ENCODE measurements at regions not wholly inside any gene's neighbourhood (a gene's known extent, or its start where the extent isn't known, plus 50 kb on each side); places are given as distances from the start of the nearest gene placed in this dataset.

GRCh38 chr14:26174395-26174794 is 423.4 kb downstream of the NOVA1 start:
- H3K4me2 ChIP-seq = no peak overlapping the region
- 3% methylated on average over 2 of the region's 2 CpGs for WGBS (ENCODE audit: missing lambda C conversion rate)
- POLR2A ChIA-PET = no interaction called here
- no peak overlapping the region for H3K4me3 ChIP-seq
- ATAC-seq = no peak
- no peak overlapping the region for H3K27ac ChIP-seq
- H3K4me1 ChIP-seq = no peaks in the 10 kb centered on the region
- CTCF ChIA-PET = interaction anchor here (0.8 kb wide), 1 partner anchor 11 kb away, joined by 5 read pairs; no protein-coding TSS in a partner anchor
- FAIRE-seq = no peak
- no peak for DNase-seq (ENCODE audit: low read depth in 1 of 2, low spot score in 1 of 2)
- no peaks in the 10 kb centered on the region for H3K9me3 ChIP-seq
- TF ChIP-seq MAFK (IDR thresholded peaks at IDR 0.05; ENCODE audit: partially characterized antibody) (no peak), NR3C1 (IDR thresholded peaks at IDR 0.05) (no peak), CBX8 (IDR thresholded peaks at IDR 0.05) (no peak), JUN (IDR thresholded peaks at IDR 0.05) (no peak), KDM1A (IDR thresholded peaks at IDR 0.05; ENCODE audit: low read depth) (no peak)

DNA sequence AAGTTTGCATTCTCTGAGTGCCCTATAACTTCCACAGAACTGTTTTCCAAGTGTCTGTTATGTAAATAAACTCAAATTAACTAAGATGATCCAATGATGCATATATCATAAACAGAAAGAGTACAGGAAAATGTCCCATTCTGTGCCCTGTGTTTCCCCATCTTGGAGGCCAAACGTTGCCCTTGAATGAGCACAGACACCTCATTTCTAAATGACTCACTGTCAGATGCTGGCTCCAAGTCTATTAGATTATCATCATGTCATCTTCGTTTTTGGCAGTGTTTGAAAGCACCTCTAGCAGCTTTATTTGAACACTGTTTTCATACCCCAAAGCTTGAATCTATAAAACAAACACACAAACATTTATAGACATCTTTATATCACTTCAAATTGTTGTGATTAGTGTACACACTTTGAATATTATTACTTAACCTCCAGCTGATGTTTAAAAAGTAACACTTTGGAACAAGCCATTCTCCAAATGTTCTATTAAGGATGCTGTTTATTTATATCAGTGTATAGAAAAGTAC is 424.2 kb downstream of the NOVA1 start:
- ATAC-seq = no peak
- Histone ChIP-seq H3K9me3 (no peaks in the 10 kb centered on the region), H3K4me1 (no peaks in the 10 kb centered on the region), H3K27ac (no peak overlapping the region), H3K4me3 (no peak overlapping the region), H3K4me2 (no peak overlapping the region)
- no peak for FAIRE-seq
- ChIA-PET POLR2A (no interaction called here), CTCF (no interaction called here)
- WGBS (ENCODE audit: missing lambda C conversion rate) = 4% methylated on average over 2 of the region's 2 CpGs
- no peak for TF ChIP-seq SREBF2 (IDR thresholded peaks at IDR 0.05)
- TF ChIP-seq RAD21 (conservative IDR thresholded peaks at IDR 0.05 in 1 of 2, IDR thresholded peaks at IDR 0.05 in 1 of 2) = no peak
- TF ChIP-seq KDM1A (IDR thresholded peaks at IDR 0.05; ENCODE audit: low read depth) = no peak
- TF ChIP-seq, protein P1, sequence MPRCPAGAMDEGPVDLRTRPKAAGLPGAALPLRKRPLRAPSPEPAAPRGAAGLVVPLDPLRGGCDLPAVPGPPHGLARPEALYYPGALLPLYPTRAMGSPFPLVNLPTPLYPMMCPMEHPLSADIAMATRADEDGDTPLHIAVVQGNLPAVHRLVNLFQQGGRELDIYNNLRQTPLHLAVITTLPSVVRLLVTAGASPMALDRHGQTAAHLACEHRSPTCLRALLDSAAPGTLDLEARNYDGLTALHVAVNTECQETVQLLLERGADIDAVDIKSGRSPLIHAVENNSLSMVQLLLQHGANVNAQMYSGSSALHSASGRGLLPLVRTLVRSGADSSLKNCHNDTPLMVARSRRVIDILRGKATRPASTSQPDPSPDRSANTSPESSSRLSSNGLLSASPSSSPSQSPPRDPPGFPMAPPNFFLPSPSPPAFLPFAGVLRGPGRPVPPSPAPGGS (IDR thresholded peaks at IDR 0.05) = no peak
- DNase-seq (ENCODE audit: low read depth in 1 of 2, low spot score in 1 of 2) = no peak

GRCh38 chr14:26172396-26172795 is 425.4 kb downstream of the NOVA1 start:
- DNase-seq (ENCODE audit: low read depth in 1 of 2, low spot score in 1 of 2) (no peak), ATAC-seq (no peak), FAIRE-seq (no peak)
- H3K9me3 ChIP-seq = no peaks in the 10 kb centered on the region
- ChIA-PET POLR2A (no interaction called here), CTCF (no interaction called here)
- H3K4me3 ChIP-seq = no peak overlapping the region
- H3K27ac ChIP-seq = no peak overlapping the region
- TF ChIP-seq FOSB (CRISPR knock-in tag; IDR thresholded peaks at IDR 0.05) = no peak
- no peak for TF ChIP-seq TP53 (CRISPR knock-in tag; IDR thresholded peaks at IDR 0.05)
- TF ChIP-seq POLR2AphosphoS2 (conservative IDR thresholded peaks at IDR 0.05; ENCODE audit: low read length) = no peak
- no peak for TF ChIP-seq RARB (CRISPR knock-in tag; IDR thresholded peaks at IDR 0.05)
- no peak for TF ChIP-seq ATOH8 (CRISPR knock-in tag; IDR thresholded peaks at IDR 0.05; ENCODE audit: low read depth)
- TF ChIP-seq HOXB5 (CRISPR knock-in tag; IDR thresholded peaks at IDR 0.05) = no peak
- no peak for TF ChIP-seq NR3C1 (IDR thresholded peaks at IDR 0.05)
- no peak for TF ChIP-seq RFX5 (IDR thresholded peaks at IDR 0.05)
- TF ChIP-seq SMC3 (IDR thresholded peaks at IDR 0.05) = no peak
- TF ChIP-seq HOXB13 (CRISPR knock-in tag; IDR thresholded peaks at IDR 0.05; ENCODE audit: low read depth) = no peak
- no peak for TF ChIP-seq KDM5A (IDR thresholded peaks at IDR 0.05)
- no peak overlapping the region for H3K4me2 ChIP-seq
- H3K4me1 ChIP-seq = no peaks in the 10 kb centered on the region

GRCh38 chr14:26170885-26171284 is 426.9 kb downstream of the NOVA1 start:
- no peak for ATAC-seq
- ChIA-PET CTCF (no interaction called here), POLR2A (no interaction called here)
- Histone ChIP-seq H3K4me1 (no peaks in the 10 kb centered on the region), H3K9me3 (no peaks in the 10 kb centered on the region), H3K4me2 (no peak overlapping the region), H3K4me3 (no peak overlapping the region), H3K27ac (no peak overlapping the region)
- 5% methylated on average over 1 of the region's 1 CpG for WGBS (ENCODE audit: missing lambda C conversion rate)
- FAIRE-seq = no peak
- TF ChIP-seq NFE2L2 (conservative IDR thresholded peaks at IDR 0.05; ENCODE audit: low read length) (no peak), HOXA7 (CRISPR knock-in tag; IDR thresholded peaks at IDR 0.05) (no peak), TFCP2L1 (CRISPR knock-in tag; IDR thresholded peaks at IDR 0.05) (no peak), EHF (CRISPR knock-in tag; IDR thresholded peaks at IDR 0.05) (no peak), RARB (CRISPR knock-in tag; IDR thresholded peaks at IDR 0.05) (no peak)
- DNase-seq (ENCODE audit: low read depth in 1 of 2, low spot score in 1 of 2) = no peak

Data from A549 (cell line).